Occipital lobe (tissue), 1 donor: ENCODE measurements at regions not wholly inside any gene's neighbourhood (a gene's known extent, or its start where the extent isn't known, plus 50 kb on each side); places are given as distances from the start of the nearest gene placed in this dataset.
"Not testable (repeated sequence)": the region's sequence is repeated elsewhere in the genome, so short reads cannot be mapped to it uniquely, and the experiment has no call there.

Experiments
- DNase-seq: peaks from one replicate; lab custom pipeline; 2025; lab: John Stamatoyannopoulos, UW

- no peak for DNase-seq
These were observed 95.7 kb upstream of the SVIL start for GRCh38 chr10:29730458-29730857.

GRCh38 chr10:29728541-29729049 is 93.8 kb upstream of the SVIL start:
- no peak for DNase-seq

- not testable (repeated sequence) for DNase-seq
These were observed 91.2 kb upstream of the SVIL start for GRCh38 chr10:29725927-29726326.

GRCh38 chr10:29725133-29725720 is 90.5 kb upstream of the SVIL start:
- no peak for DNase-seq

GRCh38 chr10:29723726-29724125 is 89.0 kb upstream of the SVIL start:
- no peak for DNase-seq

- DNase-seq, result no peak
These were observed 88.0 kb upstream of the SVIL start for GRCh38 chr10:29722777-29723176.

- DNase-seq, result no peak
These were observed 85.4 kb upstream of the SVIL start for GRCh38 chr10:29720149-29720548.

- DNase-seq, result no peak
These were observed 84.5 kb upstream of the SVIL start for GRCh38 chr10:29719281-29719675.

GRCh38 chr10:29715296-29715695 is 80.5 kb upstream of the SVIL start:
- DNase-seq, result no peak

- no peak for DNase-seq
These were observed 79.5 kb upstream of the SVIL start for GRCh38 chr10:29714096-29714874.

GRCh38 chr10:29713450-29713849 is 78.7 kb upstream of the SVIL start:
- no peak for DNase-seq

GRCh38 chr10:29712108-29712507 is 77.3 kb upstream of the SVIL start:
- DNase-seq, result no peak

GRCh38 chr10:29710128-29710527 is 75.4 kb upstream of the SVIL start:
- DNase-seq, result no peak

GRCh38 chr10:29709484-29710002 is 74.8 kb upstream of the SVIL start:
- DNase-seq, result no peak

GRCh38 chr10:29703271-29703670 is 68.5 kb upstream of the SVIL start:
- DNase-seq, result no peak

- no peak for DNase-seq
These were observed 67.7 kb upstream of the SVIL start for GRCh38 chr10:29702273-29703164.

GRCh38 chr10:29701306-29701705 is 66.5 kb upstream of the SVIL start:
- no peak for DNase-seq

- DNase-seq, result no peak
These were observed 64.8 kb upstream of the SVIL start for GRCh38 chr10:29699621-29700020.

- no peak for DNase-seq
These were observed 64.2 kb upstream of the SVIL start for GRCh38 chr10:29698773-29699490.

- not testable (repeated sequence) for DNase-seq
These were observed 61.8 kb upstream of the SVIL start for GRCh38 chr10:29696581-29696980.

GRCh38 chr10:29694121-29694520 is 59.4 kb upstream of the SVIL start:
- no peak for DNase-seq
